ENCODE measurements at regions not wholly inside any gene's neighbourhood (a gene's known extent, or its start where the extent isn't known, plus 50 kb on each side); places are given as distances from the start of the nearest gene placed in this dataset.

DNA sequence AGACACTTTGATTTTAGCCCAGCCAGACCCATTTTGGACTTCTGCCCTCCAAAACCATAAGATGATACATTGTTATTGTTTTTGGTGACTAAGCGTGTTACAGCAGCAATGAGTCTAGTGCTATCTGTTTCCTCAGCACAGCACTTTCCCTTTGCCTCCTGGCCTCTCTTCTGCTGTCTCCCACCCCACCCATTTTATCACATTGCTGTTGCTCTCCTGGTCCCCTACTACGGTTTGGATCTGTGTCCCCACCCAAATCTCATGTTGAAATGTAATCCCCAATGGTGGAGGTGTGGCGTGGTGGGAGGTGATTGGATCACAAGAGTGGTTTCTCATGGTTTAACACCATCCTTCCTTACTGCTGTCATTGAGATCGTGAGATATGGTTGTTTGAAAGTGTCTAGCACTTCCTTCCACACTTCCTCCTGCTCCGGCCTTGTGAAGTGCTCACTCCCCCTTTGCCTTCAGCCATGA, 59.8 kb upstream of the CD82 start:
- TF ChIP-seq, protein P1, sequence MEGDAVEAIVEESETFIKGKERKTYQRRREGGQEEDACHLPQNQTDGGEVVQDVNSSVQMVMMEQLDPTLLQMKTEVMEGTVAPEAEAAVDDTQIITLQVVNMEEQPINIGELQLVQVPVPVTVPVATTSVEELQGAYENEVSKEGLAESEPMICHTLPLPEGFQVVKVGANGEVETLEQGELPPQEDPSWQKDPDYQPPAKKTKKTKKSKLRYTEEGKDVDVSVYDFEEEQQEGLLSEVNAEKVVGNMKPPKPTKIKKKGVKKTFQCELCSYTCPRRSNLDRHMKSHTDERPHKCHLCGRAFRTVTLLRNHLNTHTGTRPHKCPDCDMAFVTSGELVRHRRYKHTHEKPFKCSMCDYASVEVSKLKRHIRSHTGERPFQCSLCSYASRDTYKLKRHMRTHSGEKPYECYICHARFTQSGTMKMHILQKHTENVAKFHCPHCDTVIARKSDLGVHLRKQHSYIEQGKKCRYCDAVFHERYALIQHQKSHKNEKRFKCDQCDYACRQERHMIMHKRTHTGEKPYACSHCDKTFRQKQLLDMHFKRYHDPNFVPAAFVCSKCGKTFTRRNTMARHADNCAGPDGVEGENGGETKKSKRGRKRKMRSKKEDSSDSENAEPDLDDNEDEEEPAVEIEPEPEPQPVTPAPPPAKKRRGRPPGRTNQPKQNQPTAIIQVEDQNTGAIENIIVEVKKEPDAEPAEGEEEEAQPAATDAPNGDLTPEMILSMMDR (conservative IDR thresholded peaks at IDR 0.05) = no peak
- no peak for TF ChIP-seq ZFX (IDR thresholded peaks at IDR 0.05)

All from C4-2B (cell line).